ENCODE measurements at regions not wholly inside any gene's neighbourhood (a gene's known extent, or its start where the extent isn't known, plus 50 kb on each side); places are given as distances from the start of the nearest gene placed in this dataset.
A peak's percentile ranks its signal among the peaks of the same experiment; 100 is the strongest.

DNA sequence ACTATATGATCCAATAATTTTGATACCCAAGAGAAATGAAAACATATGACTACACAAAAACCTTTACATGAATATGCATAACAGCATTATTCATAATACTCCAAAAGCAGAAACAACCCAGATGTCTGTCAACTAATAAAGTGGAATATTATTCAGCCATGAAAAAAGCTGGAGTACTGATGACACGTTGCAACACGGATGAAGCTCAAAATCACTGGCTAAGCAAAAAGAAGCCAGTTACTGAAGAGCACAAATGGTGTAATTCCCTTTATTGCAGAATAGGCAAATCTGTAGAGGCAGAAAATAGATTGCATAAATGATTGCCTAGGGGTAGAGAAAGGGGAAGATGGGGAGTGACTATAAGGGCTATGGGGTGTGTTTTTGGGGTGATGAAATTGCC, 117.6 kb upstream of the FGF3 start:
- no peak for DNase-seq (ENCODE audit: low read depth in 2 of 2)
- Histone ChIP-seq H4K20me1 (ENCODE audit: control insufficient read depth, extremely low read depth, insufficient read depth, low read length) (no peaks in the 10 kb centered on the region), H2AFZ (ENCODE audit: low read length) (no peak overlapping the region), H3K4me2 (ENCODE audit: extremely low read depth, insufficient read depth, low read length) (no peak overlapping the region), H3K27me3 (ENCODE audit: control insufficient read depth, insufficient read depth, low read length) (no peaks in the 10 kb centered on the region), H3K36me3 (ENCODE audit: control insufficient read depth, insufficient read depth, low read length) (no peaks in the 10 kb centered on the region), H3K9ac (ENCODE audit: insufficient read depth, low read length) (no peak overlapping the region), H3K4me3 (replicated peaks in 1 of 4; ENCODE audit: control extremely low read depth in 1 of 4, insufficient read depth in 1 of 4, low read depth in 3 of 4, low read length in 4 of 4) (no peak overlapping the region), H3K4me1 (ENCODE audit: control insufficient read depth, extremely low read depth, insufficient read depth, low read length) (peaks cover 4% of the 10 kb centered on the region), H3K27ac (ENCODE audit: insufficient read depth, low read length) (no peak overlapping the region), H3K79me2 (ENCODE audit: control insufficient read depth, insufficient read depth, low read length) (no peaks in the 10 kb centered on the region), H3K9me3 (ENCODE audit: control insufficient read depth, insufficient read depth, low read depth, low read length) (no peaks in the 10 kb centered on the region)
- TF ChIP-seq, protein P1, sequence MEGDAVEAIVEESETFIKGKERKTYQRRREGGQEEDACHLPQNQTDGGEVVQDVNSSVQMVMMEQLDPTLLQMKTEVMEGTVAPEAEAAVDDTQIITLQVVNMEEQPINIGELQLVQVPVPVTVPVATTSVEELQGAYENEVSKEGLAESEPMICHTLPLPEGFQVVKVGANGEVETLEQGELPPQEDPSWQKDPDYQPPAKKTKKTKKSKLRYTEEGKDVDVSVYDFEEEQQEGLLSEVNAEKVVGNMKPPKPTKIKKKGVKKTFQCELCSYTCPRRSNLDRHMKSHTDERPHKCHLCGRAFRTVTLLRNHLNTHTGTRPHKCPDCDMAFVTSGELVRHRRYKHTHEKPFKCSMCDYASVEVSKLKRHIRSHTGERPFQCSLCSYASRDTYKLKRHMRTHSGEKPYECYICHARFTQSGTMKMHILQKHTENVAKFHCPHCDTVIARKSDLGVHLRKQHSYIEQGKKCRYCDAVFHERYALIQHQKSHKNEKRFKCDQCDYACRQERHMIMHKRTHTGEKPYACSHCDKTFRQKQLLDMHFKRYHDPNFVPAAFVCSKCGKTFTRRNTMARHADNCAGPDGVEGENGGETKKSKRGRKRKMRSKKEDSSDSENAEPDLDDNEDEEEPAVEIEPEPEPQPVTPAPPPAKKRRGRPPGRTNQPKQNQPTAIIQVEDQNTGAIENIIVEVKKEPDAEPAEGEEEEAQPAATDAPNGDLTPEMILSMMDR (conservative IDR thresholded peaks at IDR 0.05 in 1 of 2, IDR thresholded peaks at IDR 0.05 in 1 of 2; ENCODE audit: low read depth in 1 of 2, low read length in 2 of 2) = no peak
- no peak for TF ChIP-seq EZH2 (IDR thresholded peaks at IDR 0.05; ENCODE audit: low read length, missing control alignments)

DNA sequence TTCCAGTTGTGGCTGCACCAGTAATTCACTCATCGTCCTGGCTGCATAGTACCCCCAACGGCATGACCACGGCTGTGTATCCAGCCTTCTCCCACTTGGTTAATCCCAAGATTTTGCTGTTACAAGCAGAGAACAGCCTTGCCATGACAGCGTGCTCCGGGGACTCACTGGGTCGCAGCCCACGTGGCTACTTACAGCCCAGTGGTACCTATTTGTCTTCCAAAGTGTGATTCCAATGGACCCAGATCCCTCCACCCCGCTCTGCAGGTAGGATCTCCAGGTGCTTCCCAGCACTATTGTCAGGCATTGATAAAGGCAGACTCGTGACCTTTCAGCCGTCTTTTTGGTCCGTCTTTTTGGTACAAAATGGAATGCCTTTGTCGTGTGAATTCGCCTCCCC, 119.0 kb upstream of the FGF3 start:
- H3K4me3 ChIP-seq (replicated peaks in 1 of 4; ENCODE audit: control extremely low read depth in 1 of 4, insufficient read depth in 1 of 4, low read depth in 3 of 4, low read length in 4 of 4) = no peak overlapping the region
- no peak overlapping the region for H3K4me2 ChIP-seq (ENCODE audit: extremely low read depth, insufficient read depth, low read length)
- no peaks in the 10 kb centered on the region for H3K79me2 ChIP-seq (ENCODE audit: control insufficient read depth, insufficient read depth, low read length)
- H3K27ac ChIP-seq (ENCODE audit: insufficient read depth, low read length) = no peak overlapping the region
- H2AFZ ChIP-seq (ENCODE audit: low read length) = no peak overlapping the region
- no peaks in the 10 kb centered on the region for H3K27me3 ChIP-seq (ENCODE audit: control insufficient read depth, insufficient read depth, low read length)
- H3K36me3 ChIP-seq (ENCODE audit: control insufficient read depth, insufficient read depth, low read length) = no peaks in the 10 kb centered on the region
- H3K4me1 ChIP-seq (ENCODE audit: control insufficient read depth, extremely low read depth, insufficient read depth, low read length) = peaks cover 4% of the 10 kb centered on the region
- H3K9ac ChIP-seq (ENCODE audit: insufficient read depth, low read length) = no peak overlapping the region
- TF ChIP-seq, protein P1 (conservative IDR thresholded peaks at IDR 0.05 in 1 of 2, IDR thresholded peaks at IDR 0.05 in 1 of 2; ENCODE audit: low read depth in 1 of 2, low read length in 2 of 2) = no peak
- no peak for TF ChIP-seq EZH2 (IDR thresholded peaks at IDR 0.05; ENCODE audit: low read length, missing control alignments)
- no peak for DNase-seq (ENCODE audit: low read depth in 2 of 2)
- H3K9me3 ChIP-seq (ENCODE audit: control insufficient read depth, insufficient read depth, low read depth, low read length) = no peaks in the 10 kb centered on the region
- H4K20me1 ChIP-seq (ENCODE audit: control insufficient read depth, extremely low read depth, insufficient read depth, low read length) = no peaks in the 10 kb centered on the region

DNA sequence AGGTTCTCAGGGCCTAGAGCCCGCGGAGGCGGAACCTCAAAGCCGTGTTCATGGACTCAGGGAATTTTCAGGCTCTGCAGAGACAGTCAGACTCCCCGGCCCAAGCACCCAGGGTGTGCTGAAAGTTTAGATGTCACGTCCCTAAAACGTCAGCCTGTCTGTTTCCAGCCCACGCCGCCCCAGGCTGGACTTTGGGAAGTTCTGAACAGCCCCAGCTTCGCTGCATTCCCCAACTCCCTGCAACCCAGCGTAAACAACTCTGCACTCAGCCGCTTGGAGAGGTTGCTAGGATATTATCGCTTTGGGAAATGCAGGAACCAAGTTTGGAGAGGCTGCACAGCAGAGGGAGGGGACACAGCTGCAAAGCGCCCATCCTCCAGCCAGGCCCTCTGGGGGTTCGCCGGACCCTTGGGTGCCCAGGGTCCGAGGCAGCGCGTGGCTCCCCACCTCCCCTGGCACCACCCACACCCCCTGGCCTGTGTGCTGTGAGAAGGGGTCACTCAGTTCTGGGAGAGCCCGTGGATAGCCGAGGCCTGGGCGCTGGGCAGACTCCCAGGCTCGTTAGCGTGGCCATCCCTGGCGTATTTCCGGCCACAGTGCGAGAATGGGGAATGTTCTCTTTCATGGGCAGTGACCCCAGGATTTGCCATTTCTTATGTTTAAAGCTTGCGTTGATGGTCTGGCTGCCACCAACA, 120.5 kb upstream of the FGF3 start:
- Histone ChIP-seq H3K4me3 (replicated peaks in 1 of 4; ENCODE audit: control extremely low read depth in 1 of 4, insufficient read depth in 1 of 4, low read depth in 3 of 4, low read length in 4 of 4) (peak overlapping the region in 1 of 4 experiments; percentile 22), H4K20me1 (ENCODE audit: control insufficient read depth, extremely low read depth, insufficient read depth, low read length) (no peaks in the 10 kb centered on the region), H3K9me3 (ENCODE audit: control insufficient read depth, insufficient read depth, low read depth, low read length) (no peaks in the 10 kb centered on the region), H3K4me2 (ENCODE audit: extremely low read depth, insufficient read depth, low read length) (peak overlapping the region; percentile 80), H3K27ac (ENCODE audit: insufficient read depth, low read length) (peak overlapping the region; percentile 47), H2AFZ (ENCODE audit: low read length) (peak overlapping the region; percentile 80), H3K79me2 (ENCODE audit: control insufficient read depth, insufficient read depth, low read length) (no peaks in the 10 kb centered on the region), H3K4me1 (ENCODE audit: control insufficient read depth, extremely low read depth, insufficient read depth, low read length) (peaks cover 4% of the 10 kb centered on the region), H3K36me3 (ENCODE audit: control insufficient read depth, insufficient read depth, low read length) (no peaks in the 10 kb centered on the region), H3K9ac (ENCODE audit: insufficient read depth, low read length) (peak overlapping the region; percentile 46), H3K27me3 (ENCODE audit: control insufficient read depth, insufficient read depth, low read length) (no peaks in the 10 kb centered on the region)
- no peak for TF ChIP-seq EZH2 (IDR thresholded peaks at IDR 0.05; ENCODE audit: low read length, missing control alignments)
- TF ChIP-seq, protein P1 (conservative IDR thresholded peaks at IDR 0.05 in 1 of 2, IDR thresholded peaks at IDR 0.05 in 1 of 2; ENCODE audit: low read depth in 1 of 2, low read length in 2 of 2) = no peak
- peak; percentile 69 to 75 for DNase-seq (ENCODE audit: low read depth in 2 of 2)

All from fibroblast of lung (primary cell).